ENCODE measurements at regions not wholly inside any gene's neighbourhood (a gene's known extent, or its start where the extent isn't known, plus 50 kb on each side); places are given as distances from the start of the nearest gene placed in this dataset.

DNA sequence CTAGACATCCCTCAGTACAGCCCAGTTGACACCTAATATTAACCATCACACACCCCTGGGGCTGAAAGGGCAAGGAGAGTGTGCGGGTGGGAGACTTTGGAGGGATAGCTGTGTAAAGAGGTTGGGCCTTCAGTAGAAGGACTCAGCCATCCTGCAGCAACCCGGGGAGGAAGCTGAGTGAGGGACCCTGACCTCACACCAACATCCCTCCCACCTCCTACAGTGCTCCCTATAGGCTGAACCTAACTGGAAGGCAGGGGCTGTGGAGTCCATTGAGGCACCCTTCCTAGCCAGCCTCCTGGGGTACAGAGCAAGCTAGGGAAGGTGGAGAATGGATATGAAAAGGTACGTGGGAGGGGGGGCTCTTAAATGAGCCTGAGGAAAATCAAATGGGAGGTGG lies 276.3 kb downstream of the PTTG2 start:
- no peaks in the 10 kb centered on the region for H3K9me3 Mint-ChIP-seq

DNA sequence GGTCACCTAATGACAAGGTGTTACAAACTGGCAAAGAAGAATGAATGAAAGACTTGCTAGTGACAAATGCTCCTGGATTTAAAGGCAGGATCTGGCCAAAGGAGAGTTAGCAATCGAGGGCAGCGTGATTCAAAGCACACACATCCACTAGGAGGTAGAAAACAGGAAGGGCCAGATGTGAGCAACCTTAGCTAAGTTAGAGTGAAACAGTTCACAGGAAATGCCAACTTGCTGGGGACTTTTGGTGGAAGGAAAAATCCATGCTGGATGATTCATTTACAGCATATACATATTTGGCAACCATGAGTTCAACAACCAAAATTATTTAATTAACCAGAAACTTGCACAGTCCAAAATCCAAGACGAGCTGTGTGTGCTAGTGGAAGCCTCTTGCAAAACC lies 276.9 kb downstream of the PTTG2 start:
- Mint-ChIP-seq H3K4me1 (peaks cover 6% of the 10 kb centered on the region), H3K27ac (no peak overlapping the region), H3K4me3 (no peak overlapping the region), H3K36me3 (no peaks in the 10 kb centered on the region), H3K27me3 (no peaks in the 10 kb centered on the region), H3K9me3 (no peaks in the 10 kb centered on the region)
- no peak for DNase-seq (ENCODE audit: low spot score in 2 of 2)
- ATAC-seq (ENCODE audit: low read depth), result no peak

More for the DNA sequence above, 276.3 kb downstream of the PTTG2 start:
- H3K36me3 Mint-ChIP-seq, result no peaks in the 10 kb centered on the region
- H3K27me3 Mint-ChIP-seq, result peaks cover 4% of the 10 kb centered on the region
- no peak overlapping the region for H3K4me3 Mint-ChIP-seq
- ATAC-seq (ENCODE audit: low read depth) (no peak), DNase-seq (ENCODE audit: low spot score in 2 of 2) (no peak)
- H3K27ac Mint-ChIP-seq, result no peak overlapping the region
- H3K4me1 Mint-ChIP-seq, result peaks cover 3% of the 10 kb centered on the region

DNA sequence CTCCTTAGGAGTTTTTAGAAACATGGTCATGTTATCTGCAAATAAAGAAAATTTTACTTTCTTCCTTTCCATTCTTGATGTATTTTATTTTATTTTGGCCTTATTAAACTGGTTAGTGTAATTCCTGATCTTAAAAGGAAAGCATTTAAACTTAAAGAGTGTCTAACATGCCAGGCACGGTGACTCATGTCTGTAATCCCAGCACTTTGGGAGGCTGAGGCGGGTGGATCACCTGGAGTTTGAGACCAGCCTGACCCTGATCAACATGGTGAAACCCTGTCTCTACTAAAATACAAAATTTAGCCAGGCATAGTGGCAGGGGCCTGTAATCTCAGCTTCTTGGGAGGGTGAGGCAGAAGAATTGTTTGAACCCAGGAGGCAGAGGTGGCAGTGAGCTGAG lies 281.3 kb downstream of the PTTG2 start:
- Mint-ChIP-seq H3K36me3 (peaks cover 3% of the 10 kb centered on the region), H3K9me3 (peaks cover 3% of the 10 kb centered on the region), H3K27me3 (peaks cover 5% of the 10 kb centered on the region), H3K27ac (no peak overlapping the region), H3K4me3 (no peak overlapping the region), H3K4me1 (peaks cover 8% of the 10 kb centered on the region)
- DNase-seq (ENCODE audit: low spot score in 2 of 2), result no peak
- ATAC-seq (ENCODE audit: low read depth), result no peak

DNA sequence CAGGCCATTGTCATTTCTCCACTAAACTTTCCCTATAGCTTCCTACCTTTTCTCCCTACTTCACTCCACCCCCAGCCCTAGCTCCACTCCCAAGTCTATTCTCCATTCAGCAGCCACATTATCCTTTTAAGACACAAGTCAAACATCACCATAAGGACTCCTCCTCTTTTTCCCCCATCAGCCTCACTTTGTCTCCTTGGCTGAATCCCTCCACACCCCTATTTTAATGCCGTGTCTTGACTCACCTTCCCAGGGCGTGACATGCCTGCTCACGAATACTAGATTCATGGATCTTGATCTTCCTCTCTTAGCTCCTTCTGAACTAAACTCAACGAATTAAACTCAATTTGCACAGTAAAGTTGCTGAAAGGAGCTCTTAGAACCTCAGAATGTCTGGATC lies 281.9 kb downstream of the PTTG2 start:
- Mint-ChIP-seq H3K4me3 (no peak overlapping the region), H3K27me3 (peaks cover 6% of the 10 kb centered on the region), H3K36me3 (peaks cover 4% of the 10 kb centered on the region), H3K27ac (no peak overlapping the region), H3K9me3 (peaks cover 4% of the 10 kb centered on the region), H3K4me1 (peaks cover 8% of the 10 kb centered on the region)
- DNase-seq (ENCODE audit: low spot score in 2 of 2) (no peak), ATAC-seq (ENCODE audit: low read depth) (no peak)

DNA sequence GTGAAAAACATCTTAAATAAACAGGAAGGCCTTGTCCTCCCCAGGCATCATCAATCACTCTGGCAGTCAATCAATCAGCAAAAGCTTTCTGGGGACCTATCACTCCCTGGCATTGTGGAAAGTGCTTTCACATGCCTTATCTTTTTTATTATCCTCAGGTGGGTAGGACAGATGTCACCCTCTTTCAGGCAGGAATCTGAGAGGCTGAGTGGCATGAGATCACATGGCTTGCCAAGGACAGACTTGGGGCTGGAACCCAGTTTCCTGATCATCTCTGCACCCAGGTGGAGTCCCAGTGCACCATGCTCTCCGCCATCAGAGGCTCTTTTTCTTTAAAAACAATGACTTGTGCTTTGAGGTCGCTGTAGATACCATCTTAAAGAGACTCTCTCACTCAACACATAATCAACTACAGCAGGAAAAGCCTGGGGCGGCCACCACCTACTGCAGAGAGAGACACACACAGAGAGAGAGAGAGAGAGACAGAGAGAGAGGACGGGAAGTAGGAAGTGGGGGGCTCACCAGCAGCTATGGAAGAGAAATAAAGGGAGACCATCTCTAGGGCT lies 282.7 kb downstream of the PTTG2 start:
- peaks cover 4% of the 10 kb centered on the region for H3K9me3 Mint-ChIP-seq
- peaks cover 8% of the 10 kb centered on the region for H3K4me1 Mint-ChIP-seq
- H3K27ac Mint-ChIP-seq, result no peak overlapping the region
- H3K36me3 Mint-ChIP-seq, result peaks cover 4% of the 10 kb centered on the region
- DNase-seq (ENCODE audit: low spot score in 2 of 2), result no peak
- no peak overlapping the region for H3K4me3 Mint-ChIP-seq
- peaks cover 6% of the 10 kb centered on the region for H3K27me3 Mint-ChIP-seq
- ATAC-seq (ENCODE audit: low read depth), result no peak

DNA sequence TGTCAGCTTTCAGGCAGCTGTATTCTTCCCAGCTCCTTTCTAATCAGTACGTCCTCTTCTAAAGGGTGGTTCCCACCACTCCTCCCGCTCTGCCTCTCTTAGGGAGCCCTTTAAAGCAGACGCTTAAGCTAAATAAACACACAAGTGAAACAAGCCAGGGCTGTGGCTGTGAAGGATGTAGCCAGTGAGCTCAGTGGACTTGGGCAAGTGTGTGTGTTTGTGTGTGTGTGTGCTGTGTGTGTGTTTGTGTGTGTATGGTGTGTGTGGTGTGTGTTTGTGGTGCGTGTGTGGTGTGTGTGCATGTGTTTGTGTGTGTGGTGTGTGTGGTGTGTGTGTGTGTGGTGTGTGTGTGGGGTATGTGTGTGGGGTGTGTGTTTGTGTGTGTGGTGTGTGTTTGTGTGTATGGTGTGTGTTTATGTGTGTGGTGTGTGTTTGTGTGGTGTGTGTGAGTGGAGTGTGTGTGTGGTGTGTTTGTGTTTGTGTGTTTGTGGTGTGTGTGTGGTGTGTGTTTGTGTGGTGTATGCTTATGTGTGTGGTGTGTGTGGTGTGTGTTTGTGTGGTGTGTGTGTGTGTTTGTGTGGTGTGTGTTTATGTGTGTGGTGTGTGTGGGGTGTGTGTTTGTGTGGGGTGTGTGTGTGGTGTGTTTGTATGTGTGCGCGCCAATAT lies 283.3 kb downstream of the PTTG2 start:
- H3K27ac Mint-ChIP-seq, result no peak overlapping the region
- H3K27me3 Mint-ChIP-seq, result peaks cover 6% of the 10 kb centered on the region
- H3K4me1 Mint-ChIP-seq, result peaks cover 8% of the 10 kb centered on the region
- ATAC-seq (ENCODE audit: low read depth) (no peak), DNase-seq (ENCODE audit: low spot score in 2 of 2) (no peak)
- peaks cover 4% of the 10 kb centered on the region for H3K36me3 Mint-ChIP-seq
- H3K9me3 Mint-ChIP-seq, result peaks cover 6% of the 10 kb centered on the region
- H3K4me3 Mint-ChIP-seq, result no peak overlapping the region

DNA sequence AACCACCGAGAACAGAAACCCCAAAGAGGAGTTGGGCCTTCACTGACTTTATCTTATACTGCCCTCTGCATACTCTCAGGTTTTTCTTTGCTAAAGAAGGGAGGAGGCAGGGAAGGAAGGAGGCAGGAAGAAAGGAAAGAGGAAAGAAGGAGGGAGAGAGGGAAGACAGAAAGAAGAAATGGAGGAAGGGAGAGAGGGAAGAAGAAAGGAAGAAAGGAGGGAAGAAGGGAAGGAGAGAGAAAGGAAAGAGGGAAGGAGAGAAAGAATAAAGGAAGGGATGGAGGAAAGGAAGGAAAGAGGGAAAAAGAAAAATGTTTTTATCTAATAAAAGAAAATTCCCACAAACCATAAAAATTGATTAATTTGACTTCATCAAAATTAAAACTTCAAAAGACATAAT lies 294.6 kb downstream of the PTTG2 start:
- ATAC-seq (ENCODE audit: low read depth), result no peak
- peaks cover 6% of the 10 kb centered on the region for H3K27me3 Mint-ChIP-seq
- no peak overlapping the region for H3K4me3 Mint-ChIP-seq
- peaks cover 6% of the 10 kb centered on the region for H3K36me3 Mint-ChIP-seq
- H3K9me3 Mint-ChIP-seq, result peaks cover 15% of the 10 kb centered on the region
- H3K27ac Mint-ChIP-seq, result no peak overlapping the region
- H3K4me1 Mint-ChIP-seq, result peaks cover 2% of the 10 kb centered on the region
- DNase-seq (ENCODE audit: low spot score in 2 of 2), result no peak

DNA sequence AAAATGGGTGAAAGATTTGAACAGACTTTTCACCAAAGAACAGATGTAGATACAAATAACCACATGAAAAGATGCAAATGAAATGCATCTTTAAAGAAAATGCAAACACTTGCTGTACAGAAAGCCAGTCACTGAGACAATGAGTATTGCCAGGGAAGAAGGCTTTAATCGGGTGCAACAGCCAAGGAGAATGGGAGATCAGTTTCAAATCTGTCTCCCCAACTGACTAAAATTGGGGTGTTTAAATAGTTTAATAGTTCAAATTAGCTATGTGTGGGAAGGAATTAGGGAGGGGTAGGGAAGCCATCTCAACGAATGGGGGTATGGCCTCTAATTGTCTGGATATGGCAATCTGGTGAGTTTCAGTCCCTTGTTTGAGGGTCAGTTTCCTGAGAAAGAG lies 295.4 kb downstream of the PTTG2 start:
- peaks cover 2% of the 10 kb centered on the region for H3K4me1 Mint-ChIP-seq
- ATAC-seq (ENCODE audit: low read depth) (no peak), DNase-seq (ENCODE audit: low spot score in 2 of 2) (no peak)
- H3K9me3 Mint-ChIP-seq, result peaks cover 12% of the 10 kb centered on the region
- H3K27ac Mint-ChIP-seq, result no peak overlapping the region
- H3K36me3 Mint-ChIP-seq, result peaks cover 4% of the 10 kb centered on the region
- peaks cover 6% of the 10 kb centered on the region for H3K27me3 Mint-ChIP-seq
- no peak overlapping the region for H3K4me3 Mint-ChIP-seq

DNA sequence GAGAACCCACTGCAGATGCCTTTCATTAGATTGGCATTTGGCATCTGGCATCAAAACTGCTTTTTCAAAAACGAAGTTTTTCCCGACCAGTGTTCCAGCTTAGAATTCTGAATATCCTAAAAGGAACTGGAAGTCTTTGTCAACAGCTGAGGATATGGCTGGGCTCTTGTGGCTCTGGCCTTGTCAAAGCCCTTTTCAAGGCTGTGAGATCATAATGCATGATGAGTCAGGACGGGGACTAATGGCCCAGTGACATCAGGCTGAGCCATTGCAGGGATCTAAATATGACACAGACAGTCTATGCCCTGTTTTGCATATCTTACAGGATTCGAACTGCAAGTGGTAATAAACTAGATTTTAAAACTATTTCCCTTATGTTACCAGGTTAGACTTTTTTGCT lies 306.4 kb downstream of the PTTG2 start:
- no peak overlapping the region for H3K27ac Mint-ChIP-seq

DNA sequence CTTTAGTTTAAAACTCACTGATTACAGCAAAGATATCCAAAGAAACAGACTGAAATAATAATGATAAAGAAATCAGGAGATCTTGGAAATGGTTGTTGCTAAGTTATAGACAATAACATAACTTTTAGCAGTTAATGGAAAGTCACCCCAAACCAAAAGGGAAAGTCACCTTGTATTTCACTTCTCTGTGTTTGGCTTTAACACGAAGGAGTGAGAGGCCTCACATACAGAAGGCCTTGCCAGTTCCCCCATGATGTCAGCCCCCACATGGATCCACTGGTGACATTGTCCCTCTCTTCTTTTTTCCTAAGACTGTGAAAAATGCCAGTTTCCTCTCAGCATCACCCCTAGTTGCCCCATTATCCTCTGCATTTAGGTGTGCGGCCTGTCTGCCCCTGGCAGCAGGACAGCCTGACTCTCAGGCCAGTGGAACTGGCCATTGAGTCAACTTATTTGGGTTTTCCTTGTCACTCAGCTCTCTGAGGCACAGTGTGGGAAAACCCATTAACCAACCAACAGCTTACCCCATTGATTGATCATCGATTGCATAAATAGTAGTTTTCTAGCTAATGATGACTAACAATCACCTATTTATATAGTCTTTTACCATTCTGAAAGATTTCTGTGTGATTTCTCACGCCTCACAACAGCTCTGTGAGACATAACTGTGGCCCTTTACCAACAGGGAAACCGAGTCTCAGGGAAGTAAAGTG lies 308.1 kb downstream of the PTTG2 start:
- ATAC-seq (ENCODE audit: low read depth), result no peak

More for the DNA sequence above, 306.4 kb downstream of the PTTG2 start:
- H3K4me1 Mint-ChIP-seq, result no peaks in the 10 kb centered on the region
- peaks cover 5% of the 10 kb centered on the region for H3K27me3 Mint-ChIP-seq
- DNase-seq (ENCODE audit: low spot score in 2 of 2), result no peak
- no peak for ATAC-seq (ENCODE audit: low read depth)
- no peaks in the 10 kb centered on the region for H3K36me3 Mint-ChIP-seq
- H3K4me3 Mint-ChIP-seq, result no peak overlapping the region
- peaks cover 2% of the 10 kb centered on the region for H3K9me3 Mint-ChIP-seq

DNA sequence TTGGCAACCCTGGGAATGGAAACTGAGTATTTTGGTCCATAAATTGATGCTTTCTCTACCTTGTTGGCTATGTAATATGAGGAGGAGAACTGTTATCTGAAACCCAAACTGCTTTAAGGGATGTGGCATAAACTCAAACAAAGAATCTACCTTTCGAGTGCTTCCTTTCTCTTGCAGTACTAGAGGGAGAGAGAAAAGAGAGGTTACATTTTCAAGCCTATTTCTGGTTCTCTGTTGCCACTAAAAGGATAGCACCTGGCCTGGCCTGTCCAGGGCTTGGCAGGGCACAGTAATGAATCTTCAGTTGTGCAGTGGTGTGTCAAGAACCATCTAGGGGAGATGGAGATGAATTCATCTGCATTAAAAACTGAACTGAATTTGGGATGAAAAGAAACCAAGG lies 308.6 kb downstream of the PTTG2 start:
- Mint-ChIP-seq H3K9me3 (peaks cover 2% of the 10 kb centered on the region), H3K4me1 (no peaks in the 10 kb centered on the region), H3K36me3 (no peaks in the 10 kb centered on the region), H3K27me3 (peaks cover 4% of the 10 kb centered on the region), H3K4me3 (no peak overlapping the region), H3K27ac (no peak overlapping the region)
- no peak for DNase-seq (ENCODE audit: low spot score in 2 of 2)
- no peak for ATAC-seq (ENCODE audit: low read depth)

More for the DNA sequence above, 308.1 kb downstream of the PTTG2 start:
- Mint-ChIP-seq H3K27ac (no peak overlapping the region), H3K27me3 (peaks cover 4% of the 10 kb centered on the region), H3K4me3 (no peak overlapping the region), H3K4me1 (no peaks in the 10 kb centered on the region), H3K9me3 (peaks cover 2% of the 10 kb centered on the region), H3K36me3 (no peaks in the 10 kb centered on the region)
- DNase-seq (ENCODE audit: low spot score in 2 of 2), result no peak

DNA sequence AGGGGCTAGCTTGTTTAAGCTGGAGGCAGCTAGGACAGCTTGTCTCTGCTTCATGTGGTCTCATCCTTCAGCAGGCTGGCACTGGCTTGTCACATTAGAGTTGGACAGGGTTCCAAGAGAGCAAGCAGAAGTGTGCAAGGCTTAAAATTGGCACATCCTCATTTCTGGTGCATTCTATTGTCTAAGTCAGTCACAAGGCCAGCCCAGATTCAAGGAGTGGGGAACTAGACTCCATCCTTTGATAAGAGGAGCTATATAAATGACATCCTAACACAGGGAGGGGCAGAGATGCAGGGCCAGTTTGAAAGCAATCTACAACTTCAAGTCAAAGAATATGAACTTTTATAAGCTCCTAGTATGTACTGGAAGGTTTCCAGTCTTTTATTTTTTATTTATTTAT lies 313.2 kb downstream of the PTTG2 start:
- H3K9me3 Mint-ChIP-seq, result peaks cover 2% of the 10 kb centered on the region
- ATAC-seq (ENCODE audit: low read depth), result no peak
- H3K4me3 Mint-ChIP-seq, result no peak overlapping the region
- no peak overlapping the region for H3K27ac Mint-ChIP-seq
- no peaks in the 10 kb centered on the region for H3K36me3 Mint-ChIP-seq
- peaks cover 4% of the 10 kb centered on the region for H3K27me3 Mint-ChIP-seq
- H3K4me1 Mint-ChIP-seq, result peaks cover 3% of the 10 kb centered on the region
- no peak for DNase-seq (ENCODE audit: low spot score in 2 of 2)

DNA sequence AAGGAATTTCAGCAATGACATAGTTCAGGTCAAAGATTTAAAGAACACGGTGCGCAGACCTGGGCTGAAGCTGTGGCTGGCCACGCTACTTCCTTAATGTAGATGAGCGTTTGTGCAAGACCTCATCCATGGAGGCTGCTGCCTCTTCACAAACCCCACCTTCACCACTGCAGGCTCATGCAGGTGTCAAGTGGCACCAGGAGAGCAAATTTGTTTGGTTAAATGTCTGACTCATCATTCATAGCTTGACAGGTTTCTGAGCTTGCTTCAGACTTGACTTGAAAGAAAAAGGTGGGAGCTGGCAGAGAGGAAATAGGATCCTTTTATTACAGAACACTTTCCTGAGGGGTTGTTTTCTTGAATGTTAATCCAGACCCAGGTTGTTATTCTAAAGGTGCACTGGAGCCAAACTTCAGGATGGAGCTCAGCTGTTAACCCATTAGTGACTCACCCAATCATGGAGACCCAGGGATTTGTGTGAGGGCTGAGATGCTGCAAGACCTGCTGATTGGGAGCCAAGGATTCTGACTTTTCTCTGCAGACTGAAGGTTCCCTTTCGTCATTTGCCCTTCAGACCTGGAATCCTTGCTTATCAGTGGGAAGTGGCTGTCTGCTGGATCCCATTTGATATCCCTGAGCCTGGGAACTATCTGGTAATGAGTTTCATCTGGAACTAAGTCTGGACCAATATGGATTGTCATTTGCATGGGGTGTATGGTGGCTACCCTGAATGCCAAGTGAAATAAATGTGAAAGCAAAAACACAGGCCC lies 315.3 kb downstream of the PTTG2 start:
- no peak for DNase-seq (ENCODE audit: low spot score in 2 of 2)
- no peaks in the 10 kb centered on the region for H3K27me3 Mint-ChIP-seq
- no peak for ATAC-seq (ENCODE audit: low read depth)
- H3K27ac Mint-ChIP-seq, result no peak overlapping the region
- H3K9me3 Mint-ChIP-seq, result peaks cover 2% of the 10 kb centered on the region
- H3K4me1 Mint-ChIP-seq, result peaks cover 3% of the 10 kb centered on the region
- no peaks in the 10 kb centered on the region for H3K36me3 Mint-ChIP-seq
- no peak overlapping the region for H3K4me3 Mint-ChIP-seq

DNA sequence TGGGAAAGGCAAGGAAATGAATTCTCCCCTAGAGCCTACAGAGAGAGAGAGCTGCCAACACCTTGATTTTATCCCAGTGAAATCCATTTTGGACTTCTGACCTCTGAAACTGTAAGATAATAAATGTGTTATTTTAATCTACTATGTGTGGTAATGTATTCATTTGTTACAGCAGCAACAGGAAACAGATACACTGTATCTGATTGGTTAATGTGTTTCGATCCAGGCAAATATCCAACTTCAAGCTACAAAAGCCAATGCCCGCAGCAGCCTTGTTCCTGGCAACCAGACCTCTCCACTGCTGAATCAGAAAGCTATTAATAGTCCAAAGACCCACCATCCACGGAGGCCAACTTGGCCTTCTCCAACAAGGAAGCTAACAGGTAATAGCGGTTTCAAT lies 318.1 kb downstream of the PTTG2 start:
- Mint-ChIP-seq H3K4me1 (peaks cover 6% of the 10 kb centered on the region), H3K36me3 (no peaks in the 10 kb centered on the region), H3K4me3 (no peak overlapping the region), H3K9me3 (peaks cover 2% of the 10 kb centered on the region), H3K27ac (no peak overlapping the region), H3K27me3 (no peaks in the 10 kb centered on the region)
- DNase-seq (ENCODE audit: low spot score in 2 of 2) (no peak), ATAC-seq (ENCODE audit: low read depth) (no peak)
